Natural killer cell (primary cell): ENCODE measurements at regions not wholly inside any gene's neighbourhood (a gene's known extent, or its start where the extent isn't known, plus 50 kb on each side); places are given as distances from the start of the nearest gene placed in this dataset.
A peak's percentile ranks its signal among the peaks of the same experiment; 100 is the strongest.

Experiments used
- ATAC-seq, 3 donors: fragments of 150-1000 bp in 2 of 3; fragments of 200-7000 bp in 1 of 3; cut with Tn5 transposase; 1 replicate in 1 of 3; 2 replicates in 2 of 3; pipeline ENCODE4 v1.10.0; 2021; ENCODE audit warnings: mild to moderate bottlenecking in 2 of 3, moderate library complexity in 2 of 3
- DNase-seq, 2 donors: peaks; one replicate each; pipeline versions ENCODE4 v3.0.0 to v3.0.0-alpha.2; 2013 to 2021; ENCODE audit warnings: mixed read lengths in 1 of 2
- H3K27ac ChIP-seq: one replicate; pipeline ENCODE4 v1.5.1; 2013; ENCODE audit warnings: mild to moderate bottlenecking, low read length
- H3K27me3 ChIP-seq: one replicate; pipeline ENCODE4 v1.6.1; 2013; ENCODE audit warnings: low read length; ENCODE audit not compliant: control insufficient read depth, insufficient read depth
- H3K36me3 ChIP-seq: one replicate; pipeline ENCODE4 v1.6.1; 2013; ENCODE audit warnings: low read length; ENCODE audit not compliant: control insufficient read depth, insufficient read depth
- H3K4me1 ChIP-seq: one replicate; pipeline ENCODE4 v1.6.1; 2013; ENCODE audit warnings: low read length; ENCODE audit not compliant: control insufficient read depth, insufficient read depth
- H3K4me3 ChIP-seq: one replicate; pipeline ENCODE4 v1.5.1; 2013; ENCODE audit warnings: low read length
- H3K9me3 ChIP-seq: one replicate; pipeline ENCODE4 v1.6.1; 2013; ENCODE audit warnings: low read length; ENCODE audit not compliant: control insufficient read depth, insufficient read depth
- H3K27ac Mint-ChIP-seq, 2 donors: one replicate each; pipeline ENCODE4 v1.8.0; 2022; ENCODE audit warnings: mild to moderate bottlenecking in 2 of 2, mixed read lengths in 2 of 2, moderate library complexity in 1 of 2
- H3K27me3 Mint-ChIP-seq, 2 donors: one replicate each; pipeline ENCODE4 v1.8.0; 2022; ENCODE audit warnings: low read depth in 2 of 2, mixed read lengths in 2 of 2
- H3K36me3 Mint-ChIP-seq: one replicate; pipeline ENCODE4 v1.8.0; 2022; ENCODE audit warnings: mixed read lengths
- H3K4me1 Mint-ChIP-seq, 2 donors: one replicate each; pipeline ENCODE4 v1.8.0; 2022; ENCODE audit warnings: mixed read lengths in 2 of 2
- H3K4me3 Mint-ChIP-seq: one replicate; pipeline ENCODE4 v1.8.0; 2022; ENCODE audit warnings: mild to moderate bottlenecking, moderate library complexity, mixed read lengths
- H3K9me3 Mint-ChIP-seq, 2 donors: one replicate each; pipeline ENCODE4 v1.8.0; 2022; ENCODE audit warnings: mixed read lengths in 2 of 2
- WGBS: methylation state at CpG from one replicate; pipeline ENCODE4 v1.1.7; 2013; ENCODE audit warnings: missing lambda C conversion rate; ENCODE audit not compliant: insufficient coverage; 5-methylcytosine and 5-hydroxymethylcytosine counted together
- intact Hi-C: fragments of 100-400 bp; cut with micrococcal nuclease; formaldehyde crosslinking; loops from one replicate; pipeline ENCODE4 v1.14.2; 2022
- TF ChIP-seq, protein P1 (sequence below): fragments of 200-600 bp; IDR thresholded peaks from one replicate; pipeline ENCODE4 v1.8.0; 2022; ENCODE audit warnings: antibody characterized with exemption

DNA sequence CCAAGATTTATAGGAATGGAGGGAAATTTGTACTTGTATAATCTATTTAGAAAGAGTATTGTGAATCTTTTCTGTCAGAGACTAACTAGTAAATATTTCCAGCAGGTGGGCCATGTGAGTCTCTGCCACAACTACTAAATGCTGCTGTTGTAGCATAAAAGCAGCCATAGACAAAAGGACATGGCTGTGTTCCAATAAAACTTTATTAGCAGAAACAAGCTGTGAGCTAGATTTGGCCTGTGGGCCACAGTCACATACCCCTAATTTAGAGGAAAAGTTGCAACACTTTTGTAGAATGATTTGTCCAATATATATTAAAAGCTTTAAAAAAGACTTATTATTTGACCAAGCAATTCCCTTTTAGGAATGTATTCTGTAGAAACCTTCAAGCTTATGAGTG, 207.2 kb downstream of the LMBRD1 start:
- TF ChIP-seq, protein P1, sequence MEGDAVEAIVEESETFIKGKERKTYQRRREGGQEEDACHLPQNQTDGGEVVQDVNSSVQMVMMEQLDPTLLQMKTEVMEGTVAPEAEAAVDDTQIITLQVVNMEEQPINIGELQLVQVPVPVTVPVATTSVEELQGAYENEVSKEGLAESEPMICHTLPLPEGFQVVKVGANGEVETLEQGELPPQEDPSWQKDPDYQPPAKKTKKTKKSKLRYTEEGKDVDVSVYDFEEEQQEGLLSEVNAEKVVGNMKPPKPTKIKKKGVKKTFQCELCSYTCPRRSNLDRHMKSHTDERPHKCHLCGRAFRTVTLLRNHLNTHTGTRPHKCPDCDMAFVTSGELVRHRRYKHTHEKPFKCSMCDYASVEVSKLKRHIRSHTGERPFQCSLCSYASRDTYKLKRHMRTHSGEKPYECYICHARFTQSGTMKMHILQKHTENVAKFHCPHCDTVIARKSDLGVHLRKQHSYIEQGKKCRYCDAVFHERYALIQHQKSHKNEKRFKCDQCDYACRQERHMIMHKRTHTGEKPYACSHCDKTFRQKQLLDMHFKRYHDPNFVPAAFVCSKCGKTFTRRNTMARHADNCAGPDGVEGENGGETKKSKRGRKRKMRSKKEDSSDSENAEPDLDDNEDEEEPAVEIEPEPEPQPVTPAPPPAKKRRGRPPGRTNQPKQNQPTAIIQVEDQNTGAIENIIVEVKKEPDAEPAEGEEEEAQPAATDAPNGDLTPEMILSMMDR, result no peak
- H3K9me3 Mint-ChIP-seq, result peaks cover 0 to 2% of the 10 kb centered on the region in 2 donors
- no peaks in the 10 kb centered on the region for H3K27me3 Mint-ChIP-seq
- intact Hi-C loops, result no loop called here
- Histone ChIP-seq H3K4me1 (peaks cover 4% of the 10 kb centered on the region), H3K27ac (no peak overlapping the region), H3K9me3 (no peaks in the 10 kb centered on the region), H3K27me3 (no peaks in the 10 kb centered on the region), H3K36me3 (no peaks in the 10 kb centered on the region), H3K4me3 (no peak overlapping the region)
- H3K4me1 Mint-ChIP-seq, result peaks cover 10 to 11% of the 10 kb centered on the region in 2 donors
- ATAC-seq, result no peak
- no peaks in the 10 kb centered on the region for H3K36me3 Mint-ChIP-seq
- no peak for DNase-seq
- no peak overlapping the region for H3K27ac Mint-ChIP-seq
- no peak overlapping the region for H3K4me3 Mint-ChIP-seq

DNA sequence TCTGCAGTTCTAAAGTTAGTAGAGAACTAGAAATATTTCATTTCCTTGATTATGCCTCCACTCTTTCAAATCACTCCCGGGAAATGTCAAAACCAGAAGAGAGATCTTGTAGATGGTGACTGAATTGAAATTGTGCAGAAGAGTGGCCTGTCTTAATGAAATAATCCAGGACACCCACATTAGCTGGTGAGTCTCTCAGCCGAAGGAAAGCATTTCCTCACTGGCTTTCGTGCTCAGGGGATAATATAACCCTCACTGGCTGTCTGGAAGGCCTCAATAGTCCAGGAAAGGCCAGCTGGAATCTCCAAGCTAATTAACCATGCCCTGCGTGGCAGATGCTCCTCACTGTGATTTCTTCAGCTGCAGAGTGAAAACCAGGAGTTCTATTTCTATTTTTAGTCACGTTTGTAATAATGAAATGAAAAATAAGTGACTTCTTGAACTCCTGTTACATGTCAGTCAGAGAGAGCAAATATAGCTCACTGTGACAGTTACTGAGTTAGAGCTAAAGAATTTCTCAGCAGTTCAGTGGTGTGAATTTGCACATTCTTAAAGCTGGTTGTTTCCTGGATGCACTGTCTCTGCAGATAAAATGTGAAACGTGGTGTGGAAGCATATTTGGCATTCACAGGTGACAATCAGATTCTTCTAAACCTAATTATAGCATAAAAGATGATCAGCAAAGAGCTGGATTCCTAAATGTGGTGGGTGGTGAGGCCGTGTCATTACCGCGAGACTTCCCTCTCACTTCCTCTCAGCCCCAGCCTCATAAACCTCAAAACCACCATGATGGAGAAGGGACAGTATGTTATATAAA, 211.7 kb downstream of the LMBRD1 start:
- no peak for ATAC-seq
- peak in 1 of 2 donors; percentile 1 for DNase-seq
- TF ChIP-seq, protein P1, result no peak
- Histone ChIP-seq H3K4me1 (peaks cover 4% of the 10 kb centered on the region), H3K4me3 (no peak overlapping the region), H3K9me3 (no peaks in the 10 kb centered on the region), H3K36me3 (no peaks in the 10 kb centered on the region), H3K27ac (no peak overlapping the region), H3K27me3 (no peaks in the 10 kb centered on the region)
- peaks cover 11 to 19% of the 10 kb centered on the region in 2 donors for H3K4me1 Mint-ChIP-seq
- H3K36me3 Mint-ChIP-seq, result no peaks in the 10 kb centered on the region
- H3K9me3 Mint-ChIP-seq, result peaks cover 0 to 3% of the 10 kb centered on the region in 2 donors
- intact Hi-C loops, result no loop called here
- H3K27ac Mint-ChIP-seq, result no peak overlapping the region
- no peaks in the 10 kb centered on the region for H3K27me3 Mint-ChIP-seq
- no peak overlapping the region for H3K4me3 Mint-ChIP-seq
- 36% methylated on average over 3 of the region's 9 CpGs for WGBS

DNA sequence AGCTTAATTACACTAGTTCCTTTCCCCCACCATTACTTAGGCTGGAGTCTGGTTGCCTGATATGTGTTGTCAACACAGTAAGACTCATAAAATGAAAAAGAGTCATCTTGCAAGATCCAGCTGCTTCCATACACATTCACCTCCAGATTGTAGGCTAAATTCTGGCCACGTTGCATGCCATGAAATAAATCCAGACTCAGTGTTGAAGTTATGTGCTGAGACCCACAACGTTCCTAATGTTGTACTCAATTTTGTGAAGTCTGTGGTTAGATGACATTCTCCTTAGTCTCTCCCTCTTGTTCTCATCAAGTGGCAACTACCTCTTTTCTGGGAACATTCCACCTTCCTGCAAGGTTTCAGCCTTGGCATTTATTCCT, 212.3 kb downstream of the LMBRD1 start:
- Mint-ChIP-seq H3K4me3 (no peak overlapping the region), H3K36me3 (no peaks in the 10 kb centered on the region), H3K9me3 (peaks cover 0 to 3% of the 10 kb centered on the region in 2 donors), H3K4me1 (peaks cover 11 to 19% of the 10 kb centered on the region in 2 donors), H3K27me3 (no peaks in the 10 kb centered on the region), H3K27ac (no peak overlapping the region)
- Histone ChIP-seq H3K27me3 (no peaks in the 10 kb centered on the region), H3K4me3 (no peak overlapping the region), H3K27ac (no peak overlapping the region), H3K9me3 (no peaks in the 10 kb centered on the region), H3K4me1 (peaks cover 4% of the 10 kb centered on the region), H3K36me3 (no peaks in the 10 kb centered on the region)
- TF ChIP-seq, protein P1, result no peak
- intact Hi-C loops, result no loop called here
- ATAC-seq, result no peak
- WGBS, result 46% methylated on average over 2 of the region's 2 CpGs
- no peak for DNase-seq

DNA sequence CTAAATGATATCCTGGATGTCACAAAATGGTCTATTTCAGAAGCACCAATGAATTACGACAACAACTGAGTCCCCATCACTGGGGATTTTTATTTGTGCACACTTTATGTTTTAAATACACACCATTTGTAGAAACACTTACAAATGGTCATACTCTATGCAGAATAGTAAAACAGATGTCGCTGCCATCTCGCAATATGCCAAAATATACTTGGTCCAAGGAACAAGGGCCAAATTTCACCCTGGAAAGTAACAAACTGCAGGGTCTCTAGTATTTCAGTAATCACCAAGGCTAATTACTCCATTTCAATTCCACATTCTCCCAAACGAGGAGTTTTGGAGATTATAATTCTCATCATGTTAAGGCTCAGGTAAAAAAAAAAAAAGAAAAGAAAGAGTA, 215.2 kb downstream of the LMBRD1 start:
- H3K36me3 ChIP-seq, result no peaks in the 10 kb centered on the region
- H3K27me3 ChIP-seq, result no peaks in the 10 kb centered on the region
- Mint-ChIP-seq H3K4me3 (no peak overlapping the region), H3K27ac (no peak overlapping the region), H3K4me1 (peaks cover 11 to 19% of the 10 kb centered on the region in 2 donors), H3K36me3 (no peaks in the 10 kb centered on the region), H3K27me3 (no peaks in the 10 kb centered on the region), H3K9me3 (peaks cover 0 to 2% of the 10 kb centered on the region in 2 donors)
- ATAC-seq, result no peak
- WGBS, result 94% methylated on average over 3 of the region's 4 CpGs
- H3K27ac ChIP-seq, result no peak overlapping the region
- DNase-seq, result no peak
- H3K4me1 ChIP-seq, result peaks cover 4% of the 10 kb centered on the region
- intact Hi-C loops, result no loop called here
- no peaks in the 10 kb centered on the region for H3K9me3 ChIP-seq
- no peak overlapping the region for H3K4me3 ChIP-seq
- TF ChIP-seq, protein P1, result no peak
